Mesendoderm (in vitro differentiated cells): ENCODE measurements at regions not wholly inside any gene's neighbourhood (a gene's known extent, or its start where the extent isn't known, plus 50 kb on each side); places are given as distances from the start of the nearest gene placed in this dataset.

ENCODE experiments used
- DNase-seq: peaks from one replicate; pipeline ENCODE4 v3.0.0; 2013
- H2AK5ac ChIP-seq: 2 replicates; pipeline ENCODE4 v1.6.1; 2013; ENCODE audit warnings: low read length, inconsistent platforms
- H2BK120ac ChIP-seq: 2 replicates; pipeline ENCODE4 v1.6.1; 2013; ENCODE audit warnings: low read depth, mild to moderate bottlenecking, low read length, moderate library complexity, mixed read lengths
- H2BK15ac ChIP-seq: replicated peaks from 2 replicates; pipeline ENCODE4 v1.6.1; 2013; ENCODE audit warnings: low read depth, mild to moderate bottlenecking, moderate library complexity
- H2BK5ac ChIP-seq: 2 replicates; pipeline ENCODE4 v1.6.1; 2013; ENCODE audit warnings: low read length, inconsistent platforms
- H3K18ac ChIP-seq: 2 replicates; pipeline ENCODE4 v1.6.1; 2013; ENCODE audit warnings: mild to moderate bottlenecking, low read length, mixed read lengths
- H3K23ac ChIP-seq: one replicate; pipeline ENCODE4 v1.6.1; 2013; ENCODE audit warnings: low read length
- H3K27ac ChIP-seq: 2 replicates; pipeline ENCODE4 v1.5.1; 2013; ENCODE audit warnings: low read depth, mild to moderate bottlenecking, inconsistent platforms, low read length, moderate library complexity
- H3K27me3 ChIP-seq: 2 replicates; pipeline ENCODE4 v1.6.1; 2013; ENCODE audit warnings: low read length, control low read depth, mild to moderate bottlenecking, inconsistent platforms; ENCODE audit not compliant: insufficient read depth, poor library complexity
- H3K36me3 ChIP-seq: 2 replicates; pipeline ENCODE4 v1.6.1; 2013; ENCODE audit warnings: low read length, inconsistent platforms; ENCODE audit not compliant: control insufficient read depth, insufficient read depth
- H3K4ac ChIP-seq: one replicate; pipeline ENCODE4 v1.6.1; 2013; ENCODE audit warnings: low read depth, mild to moderate bottlenecking, low read length, moderate library complexity
- H3K4me1 ChIP-seq: 2 replicates; pipeline ENCODE4 v1.6.1; 2013; ENCODE audit warnings: low read depth, low read length, inconsistent platforms; ENCODE audit not compliant: control insufficient read depth
- H3K4me2 ChIP-seq: 2 replicates; pipeline ENCODE4 v1.6.1; 2013; ENCODE audit warnings: low read length
- H3K4me3 ChIP-seq: 2 replicates; pipeline ENCODE4 v1.5.1; 2013; ENCODE audit warnings: mild to moderate bottlenecking, low read length
- H3K56ac ChIP-seq: one replicate; pipeline ENCODE4 v1.6.1; 2013; ENCODE audit warnings: low read length
- H3K79me1 ChIP-seq: 2 replicates; pipeline ENCODE4 v1.6.1; 2013; ENCODE audit warnings: low read length, inconsistent platforms
- H3K79me2 ChIP-seq: 2 replicates; pipeline ENCODE4 v1.6.1; 2013; ENCODE audit warnings: mild to moderate bottlenecking, low read length; ENCODE audit not compliant: control insufficient read depth, insufficient read depth
- H3K9ac ChIP-seq: 2 replicates; pipeline ENCODE4 v1.6.1; 2013; ENCODE audit warnings: low read length, inconsistent platforms
- H4K5ac ChIP-seq: one replicate; pipeline ENCODE4 v1.6.1; 2013; ENCODE audit warnings: low read length
- H4K8ac ChIP-seq: one replicate; pipeline ENCODE4 v1.6.1; 2013; ENCODE audit warnings: low read depth, mild to moderate bottlenecking, control low read depth, low read length, moderate library complexity
- WGBS: extraction: QIAGEN DNeasy Blood & Tissue Kit; methylation state at CpG from one replicate; pipeline ENCODE4 v1.1.7; 2013; ENCODE audit warnings: low lambda C conversion rate, missing lambda C conversion rate; ENCODE audit not compliant: insufficient coverage; ENCODE audit errors: extremely low coverage; 5-methylcytosine and 5-hydroxymethylcytosine counted together

- Histone ChIP-seq H3K27me3 (no peaks in the 10 kb centered on the region), H3K79me1 (no peaks in the 10 kb centered on the region), H3K23ac (no peak overlapping the region), H3K56ac (peak overlapping the region; percentile 87), H2BK5ac (no peak overlapping the region), H2BK120ac (peak overlapping the region; percentile 75), H3K4me2 (peak overlapping the region; percentile 41), H3K4ac (peak overlapping the region; percentile 20), H3K18ac (peak overlapping the region; percentile 82), H3K4me1 (peaks cover 14% of the 10 kb centered on the region), H4K8ac (peak overlapping the region; percentile 76), H2BK15ac (no peak overlapping the region), H3K9ac (peak overlapping the region; percentile 67), H4K5ac (no peak overlapping the region), H3K4me3 (no peak overlapping the region), H3K27ac (peak overlapping the region; percentile 71), H2AK5ac (no peak overlapping the region), H3K36me3 (no peaks in the 10 kb centered on the region), H3K79me2 (no peaks in the 10 kb centered on the region)
- no CpG with 5 or more reads among the region's 37 CpGs for WGBS
- peak; percentile 68 for DNase-seq
Observed at GRCh38 chr1:234969581-234970400, 158.8 kb downstream of the TOMM20 start.

GRCh38 chr1:234969011-234969441 lies 159.6 kb downstream of the TOMM20 start:
- Histone ChIP-seq H4K5ac (no peak overlapping the region), H3K79me2 (no peaks in the 10 kb centered on the region), H3K27ac (no peak overlapping the region), H3K9ac (no peak overlapping the region), H2BK15ac (no peak overlapping the region), H2BK120ac (no peak overlapping the region), H3K27me3 (no peaks in the 10 kb centered on the region), H2AK5ac (no peak overlapping the region), H2BK5ac (no peak overlapping the region), H3K4ac (no peak overlapping the region), H3K4me3 (no peak overlapping the region), H3K18ac (no peak overlapping the region), H3K36me3 (no peaks in the 10 kb centered on the region), H3K4me1 (peaks cover 11% of the 10 kb centered on the region), H3K23ac (no peak overlapping the region), H3K56ac (peak overlapping the region; percentile 40), H3K4me2 (no peak overlapping the region), H3K79me1 (no peaks in the 10 kb centered on the region), H4K8ac (no peak overlapping the region)
- DNase-seq: no peak
- no CpG with 5 or more reads among the region's 4 CpGs for WGBS

GRCh38 chr1:234968451-234968850 lies 160.2 kb downstream of the TOMM20 start:
- H2BK120ac ChIP-seq: no peak overlapping the region
- no peak overlapping the region for H3K4me2 ChIP-seq
- H3K79me2 ChIP-seq: no peaks in the 10 kb centered on the region
- no peak overlapping the region for H3K9ac ChIP-seq
- H3K56ac ChIP-seq: peak overlapping the region; percentile 40
- H3K23ac ChIP-seq: no peak overlapping the region
- H3K4me1 ChIP-seq: peaks cover 11% of the 10 kb centered on the region
- DNase-seq: no peak
- H4K8ac ChIP-seq: no peak overlapping the region
- WGBS: no CpG with 5 or more reads among the region's 4 CpGs
- no peaks in the 10 kb centered on the region for H3K79me1 ChIP-seq
- H3K36me3 ChIP-seq: no peaks in the 10 kb centered on the region
- no peak overlapping the region for H3K18ac ChIP-seq
- no peak overlapping the region for H2BK5ac ChIP-seq
- no peak overlapping the region for H3K4ac ChIP-seq
- no peaks in the 10 kb centered on the region for H3K27me3 ChIP-seq
- no peak overlapping the region for H3K4me3 ChIP-seq
- no peak overlapping the region for H4K5ac ChIP-seq
- no peak overlapping the region for H2BK15ac ChIP-seq
- no peak overlapping the region for H2AK5ac ChIP-seq
- H3K27ac ChIP-seq: no peak overlapping the region

GRCh38 chr1:234967121-234967520 lies 161.5 kb downstream of the TOMM20 start:
- Histone ChIP-seq H3K18ac (no peak overlapping the region), H3K56ac (no peak overlapping the region), H3K9ac (no peak overlapping the region), H3K27me3 (no peaks in the 10 kb centered on the region), H3K4me3 (no peak overlapping the region), H3K4me2 (no peak overlapping the region), H2BK120ac (no peak overlapping the region), H3K79me1 (no peaks in the 10 kb centered on the region), H3K23ac (no peak overlapping the region), H2BK15ac (no peak overlapping the region), H4K8ac (no peak overlapping the region), H2BK5ac (no peak overlapping the region), H3K4ac (no peak overlapping the region), H3K79me2 (no peaks in the 10 kb centered on the region), H2AK5ac (no peak overlapping the region), H3K27ac (no peak overlapping the region), H4K5ac (no peak overlapping the region), H3K36me3 (no peaks in the 10 kb centered on the region), H3K4me1 (peaks cover 11% of the 10 kb centered on the region)
- WGBS: no CpG with 5 or more reads among the region's 13 CpGs
- DNase-seq: no peak

GRCh38 chr1:234965111-234965510 lies 163.5 kb downstream of the TOMM20 start:
- Histone ChIP-seq H3K18ac (no peak overlapping the region), H4K5ac (no peak overlapping the region), H3K56ac (no peak overlapping the region), H3K9ac (no peak overlapping the region), H3K4me2 (no peak overlapping the region), H3K36me3 (no peaks in the 10 kb centered on the region), H3K4ac (no peak overlapping the region), H3K27me3 (no peaks in the 10 kb centered on the region), H3K27ac (no peak overlapping the region), H2BK120ac (no peak overlapping the region), H3K4me1 (peaks cover 5% of the 10 kb centered on the region), H3K23ac (no peak overlapping the region), H3K4me3 (no peak overlapping the region), H3K79me2 (no peaks in the 10 kb centered on the region), H2BK15ac (no peak overlapping the region), H3K79me1 (no peaks in the 10 kb centered on the region), H4K8ac (no peak overlapping the region), H2BK5ac (no peak overlapping the region), H2AK5ac (no peak overlapping the region)
- no peak for DNase-seq
